HFFc6 (cell line): ENCODE measurements at regions not wholly inside any gene's neighbourhood (a gene's known extent, or its start where the extent isn't known, plus 50 kb on each side); places are given as distances from the start of the nearest gene placed in this dataset.

Experiments used
- DNase-seq: peaks from one replicate; pipeline ENCODE4 v3.0.0-alpha.2; 2018
- H3K27ac Mint-ChIP-seq: 2 replicates; pipeline ENCODE4 v1.8.0; 2020; ENCODE audit warnings: mild to moderate bottlenecking, mixed read lengths
- H3K27me3 Mint-ChIP-seq: 2 replicates; pipeline ENCODE4 v1.8.0; 2021; ENCODE audit warnings: mild to moderate bottlenecking, moderate library complexity, mixed read lengths; ENCODE audit not compliant: insufficient read depth
- H3K36me3 Mint-ChIP-seq: 2 replicates; pipeline ENCODE4 v1.8.0; 2021; ENCODE audit warnings: low read depth, mixed read lengths
- H3K4me1 Mint-ChIP-seq: 2 replicates; pipeline ENCODE4 v1.8.0; 2020; ENCODE audit warnings: low read depth, mixed read lengths
- H3K4me3 Mint-ChIP-seq: 2 replicates; pipeline ENCODE4 v1.8.0; 2020; ENCODE audit warnings: mild to moderate bottlenecking, moderate library complexity, mixed read lengths
- H3K9me3 Mint-ChIP-seq: 2 replicates; pipeline ENCODE4 v1.8.0; 2020; ENCODE audit warnings: mild to moderate bottlenecking, mixed read lengths
- CTCF ChIP-seq: fragments of 200-600 bp; sonication (generic); IDR thresholded peaks from 2 replicates; pipeline ENCODE4 v1.5.0; 2021; ENCODE audit warnings: antibody characterized with exemption, mild to moderate bottlenecking

DNA sequence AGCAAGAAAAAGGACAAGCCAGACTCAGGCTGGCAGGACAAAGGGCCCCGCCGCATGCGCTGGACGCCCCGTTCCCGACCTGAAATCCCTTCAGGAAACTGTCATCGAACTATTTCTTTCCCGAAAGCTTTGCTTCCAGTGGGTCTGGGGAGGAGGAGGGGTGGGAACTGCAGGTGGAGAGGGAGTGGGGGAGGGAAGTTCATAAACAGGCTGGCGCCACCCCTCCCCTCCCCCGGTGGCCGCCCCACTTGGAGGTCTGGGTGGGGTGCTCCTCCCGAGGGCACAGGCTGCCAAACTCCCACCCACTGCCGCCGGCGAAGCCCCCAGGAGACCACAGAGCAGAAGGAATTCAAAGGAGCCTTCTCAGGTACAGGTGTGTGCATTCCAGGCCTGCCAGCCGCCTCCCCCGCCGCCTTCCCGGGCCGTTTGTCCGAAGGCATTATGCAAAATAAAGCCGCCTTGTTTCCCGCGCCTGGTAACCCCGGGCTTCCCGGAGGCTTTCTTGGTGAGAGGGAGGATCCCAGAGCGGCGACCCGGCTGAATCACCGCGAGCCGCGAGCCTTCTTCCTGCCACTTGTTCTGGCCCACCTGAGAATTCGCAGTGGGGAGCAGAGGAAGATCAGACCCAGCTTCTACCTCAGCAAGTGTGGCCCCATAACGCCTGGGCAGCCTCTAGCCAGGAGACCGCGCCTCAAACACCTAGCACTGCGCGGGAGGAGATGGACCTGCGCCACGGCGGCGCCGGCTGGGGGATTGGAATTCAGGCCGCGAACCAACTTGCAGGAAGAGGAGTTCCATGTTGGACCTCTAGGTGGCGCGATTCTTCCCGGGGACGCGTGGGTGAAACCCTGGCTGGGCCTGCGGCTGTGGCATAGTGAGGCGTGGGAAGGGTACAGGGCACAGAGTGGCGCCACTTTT, 101.9 kb downstream of the FOXI3 start:
- H3K27ac Mint-ChIP-seq: no peak overlapping the region
- peak; percentile 1 for DNase-seq
- H3K27me3 Mint-ChIP-seq: no peaks in the 10 kb centered on the region
- peak; percentile 75 for TF ChIP-seq CTCF
- H3K4me1 Mint-ChIP-seq: no peaks in the 10 kb centered on the region
- H3K4me3 Mint-ChIP-seq: no peak overlapping the region
- peaks cover 4% of the 10 kb centered on the region for H3K9me3 Mint-ChIP-seq
- no peaks in the 10 kb centered on the region for H3K36me3 Mint-ChIP-seq

GRCh38 chr2:88345842-88346241, 106.7 kb downstream of the FOXI3 start:
- H3K4me1 Mint-ChIP-seq: no peaks in the 10 kb centered on the region
- H3K36me3 Mint-ChIP-seq: no peaks in the 10 kb centered on the region
- peaks cover 5% of the 10 kb centered on the region for H3K9me3 Mint-ChIP-seq
- no peaks in the 10 kb centered on the region for H3K27me3 Mint-ChIP-seq
- no peak overlapping the region for H3K27ac Mint-ChIP-seq
- no peak overlapping the region for H3K4me3 Mint-ChIP-seq
- TF ChIP-seq CTCF: no peak
- no peak for DNase-seq

DNA sequence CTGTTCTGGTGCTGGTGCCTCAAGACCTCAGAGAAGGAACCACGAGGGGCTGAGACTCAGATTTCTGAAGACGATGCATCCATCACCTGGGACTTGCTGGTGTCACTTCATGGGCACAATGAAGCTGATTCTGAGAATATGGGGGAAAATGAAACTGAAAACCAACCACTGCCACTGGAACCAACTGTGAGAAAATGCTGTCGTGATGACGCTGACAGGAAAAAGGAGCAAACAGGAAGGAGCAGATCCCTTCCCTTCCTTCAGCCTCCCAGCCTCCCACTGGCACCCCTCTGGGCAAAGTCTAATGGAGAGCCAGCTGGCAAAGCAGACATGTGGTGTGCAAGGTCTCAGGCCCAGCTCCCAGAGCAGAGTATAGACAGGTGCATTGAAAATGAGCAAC, 109.7 kb downstream of the FOXI3 start:
- Mint-ChIP-seq H3K4me1 (no peaks in the 10 kb centered on the region), H3K4me3 (no peak overlapping the region), H3K27ac (no peak overlapping the region), H3K9me3 (peaks cover 5% of the 10 kb centered on the region), H3K27me3 (no peaks in the 10 kb centered on the region), H3K36me3 (no peaks in the 10 kb centered on the region)
- TF ChIP-seq CTCF: no peak
- DNase-seq: no peak

DNA sequence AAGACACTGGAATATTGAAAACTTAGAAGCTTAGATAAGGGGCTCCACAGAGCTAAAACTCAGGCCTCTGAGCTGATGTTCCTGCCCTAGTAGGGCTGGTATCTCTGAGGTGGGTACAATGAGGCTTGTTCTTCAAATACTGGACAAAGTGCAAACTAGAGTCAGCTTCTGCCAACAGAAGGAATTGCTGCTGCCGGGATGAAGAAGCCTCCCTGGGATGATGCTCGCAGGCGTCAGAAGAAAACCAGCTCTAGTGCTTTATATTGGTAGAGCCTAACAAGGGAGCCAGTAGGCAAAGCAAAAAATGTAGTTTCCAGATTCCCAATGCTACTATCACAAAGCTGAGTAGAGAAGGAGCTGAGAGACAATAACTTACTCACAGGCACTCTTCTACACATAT, 118.1 kb downstream of the FOXI3 start:
- Mint-ChIP-seq H3K4me1 (no peaks in the 10 kb centered on the region), H3K9me3 (peaks cover 4% of the 10 kb centered on the region; the same call in 1 of the 2 replicates), H3K27me3 (peaks cover 3% of the 10 kb centered on the region; the same call in 1 of the 2 replicates), H3K36me3 (no peaks in the 10 kb centered on the region), H3K4me3 (no peak overlapping the region), H3K27ac (no peak overlapping the region)
- no peak for DNase-seq
- no peak for TF ChIP-seq CTCF

DNA sequence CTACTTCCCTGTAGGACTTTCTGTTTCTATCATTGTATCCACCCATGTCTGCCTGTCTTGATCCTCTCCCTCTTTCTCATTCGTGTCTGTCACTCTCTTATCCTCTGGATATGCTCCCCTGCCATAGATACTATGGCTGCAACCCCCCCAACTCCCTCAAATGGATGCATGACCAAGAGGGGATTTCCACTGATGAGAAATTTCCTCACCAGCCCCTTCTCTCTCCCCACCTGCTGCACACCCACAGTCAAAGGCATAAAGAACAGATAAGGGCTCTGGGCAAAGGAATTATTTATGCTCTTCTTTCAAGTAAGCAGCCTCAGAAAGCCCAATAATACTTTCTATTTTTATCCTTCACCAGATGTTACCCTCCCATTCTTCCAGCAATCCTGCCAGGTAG, 121.3 kb downstream of the FOXI3 start:
- Mint-ChIP-seq H3K36me3 (no peaks in the 10 kb centered on the region), H3K4me3 (no peak overlapping the region), H3K4me1 (no peaks in the 10 kb centered on the region), H3K27ac (no peak overlapping the region), H3K9me3 (peaks cover 4% of the 10 kb centered on the region; the same call in 1 of the 2 replicates), H3K27me3 (peaks cover 3% of the 10 kb centered on the region; the same call in 1 of the 2 replicates)
- DNase-seq: no peak
- TF ChIP-seq CTCF: no peak
